GM23248 (cell line): ENCODE measurements at regions not wholly inside any gene's neighbourhood (a gene's known extent, or its start where the extent isn't known, plus 50 kb on each side); places are given as distances from the start of the nearest gene placed in this dataset.

Experiments
- EZH2 ChIP-seq: fragments of 200-600 bp; sonication (generic); IDR thresholded peaks from 2 replicates; pipeline ENCODE4 v1.6.1; 2018; ENCODE audit warnings: antibody characterized with exemption, mild to moderate bottlenecking; ENCODE audit not compliant: insufficient read depth, poor library complexity, severe bottlenecking
- EZH2phosphoT487 ChIP-seq: fragments of 200-600 bp; sonication (generic); IDR thresholded peaks from 2 replicates; pipeline ENCODE4 v1.6.1; 2018; ENCODE audit warnings: antibody characterized with exemption, moderate library complexity, mild to moderate bottlenecking, low read depth; ENCODE audit not compliant: insufficient read depth

DNA sequence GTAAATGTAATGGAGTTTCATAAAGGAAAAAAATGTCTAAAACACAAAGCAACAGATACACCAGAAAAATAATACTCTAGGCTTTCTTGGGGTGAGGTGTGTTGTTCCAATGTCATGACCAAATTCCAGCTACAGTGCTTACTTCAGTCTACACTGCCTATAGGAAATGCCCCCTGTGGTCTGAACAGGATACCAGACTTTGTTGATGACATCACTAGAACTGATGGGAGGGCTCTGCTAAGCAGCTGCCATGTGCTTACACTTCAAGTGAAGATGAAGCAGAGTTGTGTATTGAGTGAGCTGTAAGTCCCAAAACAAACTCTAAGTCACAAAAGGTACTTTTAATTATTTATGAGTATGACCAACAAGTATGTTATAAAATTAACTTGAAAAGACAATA is 456.1 kb upstream of the IL12A start:
- TF ChIP-seq EZH2 (no peak), EZH2phosphoT487 (no peak)
